ENCODE measurements at regions not wholly inside any gene's neighbourhood (a gene's known extent, or its start where the extent isn't known, plus 50 kb on each side); places are given as distances from the start of the nearest gene placed in this dataset.

DNA sequence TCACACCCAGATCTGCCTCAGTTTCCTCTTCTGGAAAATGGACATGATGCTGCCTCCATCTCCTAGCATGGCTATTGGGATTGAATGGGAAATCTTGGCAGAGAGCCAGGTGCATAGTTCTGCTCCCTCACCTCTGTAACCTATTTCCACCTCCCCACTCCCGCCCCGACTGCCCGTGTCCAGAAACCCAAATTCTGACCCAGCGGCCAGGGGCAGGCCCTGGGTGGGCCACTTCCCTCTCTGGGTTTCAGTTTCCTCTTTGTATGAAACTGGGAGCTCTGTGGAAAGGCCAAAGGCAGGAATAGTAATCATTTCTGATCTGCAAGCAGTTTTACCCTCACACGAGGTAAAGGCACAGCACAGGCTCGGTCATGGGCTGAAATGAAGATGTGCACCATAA is 74.1 kb upstream of the DUSP5 start:
- Histone ChIP-seq H3K4me3 (ENCODE audit: low read depth, low read length) (no peak overlapping the region), H3K9me3 (ENCODE audit: control insufficient read depth, insufficient read depth, low read depth, low read length) (no peaks in the 10 kb centered on the region), H3K36me3 (ENCODE audit: control insufficient read depth in 2 of 2, insufficient read depth in 1 of 2, low read length in 2 of 2) (no peaks in the 10 kb centered on the region), H3K27ac (ENCODE audit: extremely low read depth, low read depth, low read length) (no peak overlapping the region), H3K4me1 (ENCODE audit: control insufficient read depth, insufficient read depth, low read length) (peaks cover 3% of the 10 kb centered on the region; the same call in 1 of the 2 replicates)
- CTCF ChIA-PET = no interaction called here
- TF ChIP-seq BCL11A (tag by site-specific recombination; IDR thresholded peaks at IDR 0.05; ENCODE audit: low read depth) (no peak), ZNF560 (tag by site-specific recombination; IDR thresholded peaks at IDR 0.05; ENCODE audit: borderline replicate concordance) (no peak), ZNF791 (tag by site-specific recombination; IDR thresholded peaks at IDR 0.05) (no peak), ZNF610 (tag by site-specific recombination; IDR thresholded peaks at IDR 0.05; ENCODE audit: borderline replicate concordance) (no peak), ZNF266 (tag by site-specific recombination; IDR thresholded peaks at IDR 0.05; ENCODE audit: low read depth) (no peak), ZNF48 (tag by site-specific recombination; IDR thresholded peaks at IDR 0.05) (no peak), ZNF423 (tag by site-specific recombination; IDR thresholded peaks at IDR 0.05) (no peak)
- TF ChIP-seq, protein P1, sequence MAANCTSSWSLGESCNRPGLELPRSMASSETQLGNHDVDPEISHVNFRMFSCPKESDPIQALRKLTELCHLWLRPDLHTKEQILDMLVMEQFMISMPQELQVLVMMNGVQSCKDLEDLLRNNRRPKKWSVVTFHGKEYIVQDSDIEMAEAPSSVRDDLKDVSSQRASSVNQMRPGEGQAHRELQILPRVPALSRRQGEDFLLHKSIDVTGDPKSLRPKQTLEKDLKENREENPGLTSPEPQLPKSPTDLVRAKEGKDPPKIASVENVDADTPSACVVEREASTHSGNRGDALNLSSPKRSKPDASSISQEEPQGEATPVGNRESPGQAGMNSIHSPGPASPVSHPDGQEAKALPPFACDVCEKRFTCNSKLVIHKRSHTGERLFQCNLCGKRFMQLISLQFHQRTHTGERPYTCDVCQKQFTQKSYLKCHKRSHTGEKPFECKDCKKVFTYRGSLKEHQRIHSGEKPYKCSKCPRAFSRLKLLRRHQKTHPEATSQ (tag by site-specific recombination; IDR thresholded peaks at IDR 0.05) = no peak
- POLR2A ChIA-PET = no interaction called here

DNA sequence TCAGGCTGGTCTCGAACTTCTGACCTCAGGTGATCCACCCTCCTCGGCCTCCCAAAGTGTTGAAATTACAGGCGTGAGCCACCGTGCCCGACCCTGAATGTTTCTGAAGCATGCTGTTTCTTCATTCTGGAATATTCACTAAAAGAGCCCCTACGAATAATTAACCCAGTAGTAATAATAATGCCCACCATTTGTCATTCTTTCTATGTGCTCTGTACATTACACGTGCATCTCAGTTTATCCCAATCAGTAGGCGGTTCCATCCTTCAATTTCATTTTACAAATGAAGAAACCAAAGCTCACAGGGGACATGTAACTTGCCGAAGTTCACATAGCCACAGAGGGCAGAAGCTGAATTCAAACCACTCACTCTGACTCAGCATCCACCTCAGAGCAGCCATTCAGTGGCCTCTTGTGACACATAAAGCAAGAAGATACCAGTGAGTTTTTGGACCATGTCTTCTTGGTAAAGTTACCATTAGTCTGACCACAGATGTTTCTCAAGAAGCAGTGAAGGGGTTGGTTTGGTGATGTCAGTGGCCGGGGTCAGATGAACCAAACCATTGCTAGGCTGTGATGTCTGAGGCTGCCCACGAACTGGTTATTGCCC is 71.9 kb upstream of the DUSP5 start:
- H3K36me3 ChIP-seq (ENCODE audit: control insufficient read depth in 2 of 2, insufficient read depth in 1 of 2, low read length in 2 of 2) = no peaks in the 10 kb centered on the region
- ChIA-PET CTCF (no interaction called here), POLR2A (no interaction called here)
- no peak overlapping the region for H3K4me3 ChIP-seq (ENCODE audit: low read depth, low read length)
- H3K9me3 ChIP-seq (ENCODE audit: control insufficient read depth, insufficient read depth, low read depth, low read length) = no peaks in the 10 kb centered on the region
- H3K4me1 ChIP-seq (ENCODE audit: control insufficient read depth, insufficient read depth, low read length) = peaks cover 3% of the 10 kb centered on the region
- TF ChIP-seq GLI2 (tag by site-specific recombination; IDR thresholded peaks at IDR 0.05; ENCODE audit: borderline replicate concordance, low read depth) (no peak), ZNF791 (tag by site-specific recombination; IDR thresholded peaks at IDR 0.05) (no peak), SETDB1 (IDR thresholded peaks at IDR 0.05; ENCODE audit: insufficient read length, low read length) (no peak), KLF7 (tag by site-specific recombination; IDR thresholded peaks at IDR 0.05; ENCODE audit: borderline replicate concordance) (no peak), ZNF837 (tag by site-specific recombination; IDR thresholded peaks at IDR 0.05) (no peak), ZNF433 (tag by site-specific recombination; IDR thresholded peaks at IDR 0.05; ENCODE audit: low read depth) (no peak), ZNF302 (tag by site-specific recombination; IDR thresholded peaks at IDR 0.05; ENCODE audit: low read depth) (no peak), ZNF677 (tag by site-specific recombination; IDR thresholded peaks at IDR 0.05) (no peak), OSR2 (tag by site-specific recombination; IDR thresholded peaks at IDR 0.05) (no peak), ZNF19 (tag by site-specific recombination; IDR thresholded peaks at IDR 0.05; ENCODE audit: low read depth) (no peak)
- TF ChIP-seq, protein P2, sequence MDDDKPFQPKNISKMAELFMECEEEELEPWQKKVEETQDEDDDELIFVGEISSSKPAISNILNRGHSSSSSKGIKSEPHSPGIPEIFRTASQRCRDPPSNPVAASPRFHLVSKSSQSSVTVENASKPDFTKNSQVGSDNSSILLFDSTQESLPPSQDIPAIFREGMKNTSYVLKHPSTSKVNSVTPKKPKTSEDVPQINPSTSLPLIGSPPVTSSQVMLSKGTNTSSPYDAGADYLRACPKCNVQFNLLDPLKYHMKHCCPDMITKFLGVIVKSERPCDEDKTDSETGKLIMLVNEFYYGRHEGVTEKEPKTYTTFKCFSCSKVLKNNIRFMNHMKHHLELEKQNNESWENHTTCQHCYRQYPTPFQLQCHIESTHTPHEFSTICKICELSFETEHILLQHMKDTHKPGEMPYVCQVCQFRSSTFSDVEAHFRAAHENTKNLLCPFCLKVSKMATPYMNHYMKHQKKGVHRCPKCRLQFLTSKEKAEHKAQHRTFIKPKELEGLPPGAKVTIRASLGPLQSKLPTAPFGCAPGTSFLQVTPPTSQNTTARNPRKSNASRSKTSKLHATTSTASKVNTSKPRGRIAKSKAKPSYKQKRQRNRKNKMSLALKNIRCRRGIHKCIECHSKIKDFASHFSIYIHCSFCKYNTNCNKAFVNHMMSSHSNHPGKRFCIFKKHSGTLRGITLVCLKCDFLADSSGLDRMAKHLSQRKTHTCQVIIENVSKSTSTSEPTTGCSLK (tag by site-specific recombination; IDR thresholded peaks at IDR 0.05) = no peak
- TF ChIP-seq, protein P3, sequence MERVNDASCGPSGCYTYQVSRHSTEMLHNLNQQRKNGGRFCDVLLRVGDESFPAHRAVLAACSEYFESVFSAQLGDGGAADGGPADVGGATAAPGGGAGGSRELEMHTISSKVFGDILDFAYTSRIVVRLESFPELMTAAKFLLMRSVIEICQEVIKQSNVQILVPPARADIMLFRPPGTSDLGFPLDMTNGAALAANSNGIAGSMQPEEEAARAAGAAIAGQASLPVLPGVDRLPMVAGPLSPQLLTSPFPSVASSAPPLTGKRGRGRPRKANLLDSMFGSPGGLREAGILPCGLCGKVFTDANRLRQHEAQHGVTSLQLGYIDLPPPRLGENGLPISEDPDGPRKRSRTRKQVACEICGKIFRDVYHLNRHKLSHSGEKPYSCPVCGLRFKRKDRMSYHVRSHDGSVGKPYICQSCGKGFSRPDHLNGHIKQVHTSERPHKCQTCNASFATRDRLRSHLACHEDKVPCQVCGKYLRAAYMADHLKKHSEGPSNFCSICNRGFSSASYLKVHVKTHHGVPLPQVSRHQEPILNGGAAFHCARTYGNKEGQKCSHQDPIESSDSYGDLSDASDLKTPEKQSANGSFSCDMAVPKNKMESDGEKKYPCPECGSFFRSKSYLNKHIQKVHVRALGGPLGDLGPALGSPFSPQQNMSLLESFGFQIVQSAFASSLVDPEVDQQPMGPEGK (tag by site-specific recombination; IDR thresholded peaks at IDR 0.05) = no peak
- TF ChIP-seq, protein P4, sequence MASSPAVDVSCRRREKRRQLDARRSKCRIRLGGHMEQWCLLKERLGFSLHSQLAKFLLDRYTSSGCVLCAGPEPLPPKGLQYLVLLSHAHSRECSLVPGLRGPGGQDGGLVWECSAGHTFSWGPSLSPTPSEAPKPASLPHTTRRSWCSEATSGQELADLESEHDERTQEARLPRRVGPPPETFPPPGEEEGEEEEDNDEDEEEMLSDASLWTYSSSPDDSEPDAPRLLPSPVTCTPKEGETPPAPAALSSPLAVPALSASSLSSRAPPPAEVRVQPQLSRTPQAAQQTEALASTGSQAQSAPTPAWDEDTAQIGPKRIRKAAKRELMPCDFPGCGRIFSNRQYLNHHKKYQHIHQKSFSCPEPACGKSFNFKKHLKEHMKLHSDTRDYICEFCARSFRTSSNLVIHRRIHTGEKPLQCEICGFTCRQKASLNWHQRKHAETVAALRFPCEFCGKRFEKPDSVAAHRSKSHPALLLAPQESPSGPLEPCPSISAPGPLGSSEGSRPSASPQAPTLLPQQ (tag by site-specific recombination; IDR thresholded peaks at IDR 0.05) = no peak
- TF ChIP-seq, protein P5, sequence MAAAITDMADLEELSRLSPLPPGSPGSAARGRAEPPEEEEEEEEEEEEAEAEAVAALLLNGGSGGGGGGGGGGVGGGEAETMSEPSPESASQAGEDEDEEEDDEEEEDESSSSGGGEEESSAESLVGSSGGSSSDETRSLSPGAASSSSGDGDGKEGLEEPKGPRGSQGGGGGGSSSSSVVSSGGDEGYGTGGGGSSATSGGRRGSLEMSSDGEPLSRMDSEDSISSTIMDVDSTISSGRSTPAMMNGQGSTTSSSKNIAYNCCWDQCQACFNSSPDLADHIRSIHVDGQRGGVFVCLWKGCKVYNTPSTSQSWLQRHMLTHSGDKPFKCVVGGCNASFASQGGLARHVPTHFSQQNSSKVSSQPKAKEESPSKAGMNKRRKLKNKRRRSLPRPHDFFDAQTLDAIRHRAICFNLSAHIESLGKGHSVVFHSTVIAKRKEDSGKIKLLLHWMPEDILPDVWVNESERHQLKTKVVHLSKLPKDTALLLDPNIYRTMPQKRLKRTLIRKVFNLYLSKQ (tag by site-specific recombination; IDR thresholded peaks at IDR 0.05; ENCODE audit: borderline replicate concordance) = no peak
- TF ChIP-seq, protein P6, sequence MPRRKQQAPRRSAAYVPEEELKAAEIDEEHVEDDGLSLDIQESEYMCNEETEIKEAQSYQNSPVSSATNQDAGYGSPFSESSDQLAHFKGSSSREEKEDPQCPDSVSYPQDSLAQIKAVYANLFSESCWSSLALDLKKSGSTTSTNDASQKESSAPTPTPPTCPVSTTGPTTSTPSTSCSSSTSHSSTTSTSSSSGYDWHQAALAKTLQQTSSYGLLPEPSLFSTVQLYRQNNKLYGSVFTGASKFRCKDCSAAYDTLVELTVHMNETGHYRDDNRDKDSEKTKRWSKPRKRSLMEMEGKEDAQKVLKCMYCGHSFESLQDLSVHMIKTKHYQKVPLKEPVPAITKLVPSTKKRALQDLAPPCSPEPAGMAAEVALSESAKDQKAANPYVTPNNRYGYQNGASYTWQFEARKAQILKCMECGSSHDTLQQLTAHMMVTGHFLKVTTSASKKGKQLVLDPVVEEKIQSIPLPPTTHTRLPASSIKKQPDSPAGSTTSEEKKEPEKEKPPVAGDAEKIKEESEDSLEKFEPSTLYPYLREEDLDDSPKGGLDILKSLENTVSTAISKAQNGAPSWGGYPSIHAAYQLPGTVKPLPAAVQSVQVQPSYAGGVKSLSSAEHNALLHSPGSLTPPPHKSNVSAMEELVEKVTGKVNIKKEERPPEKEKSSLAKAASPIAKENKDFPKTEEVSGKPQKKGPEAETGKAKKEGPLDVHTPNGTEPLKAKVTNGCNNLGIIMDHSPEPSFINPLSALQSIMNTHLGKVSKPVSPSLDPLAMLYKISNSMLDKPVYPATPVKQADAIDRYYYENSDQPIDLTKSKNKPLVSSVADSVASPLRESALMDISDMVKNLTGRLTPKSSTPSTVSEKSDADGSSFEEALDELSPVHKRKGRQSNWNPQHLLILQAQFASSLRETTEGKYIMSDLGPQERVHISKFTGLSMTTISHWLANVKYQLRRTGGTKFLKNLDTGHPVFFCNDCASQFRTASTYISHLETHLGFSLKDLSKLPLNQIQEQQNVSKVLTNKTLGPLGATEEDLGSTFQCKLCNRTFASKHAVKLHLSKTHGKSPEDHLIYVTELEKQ (tag by site-specific recombination; IDR thresholded peaks at IDR 0.05; ENCODE audit: borderline replicate concordance) = no peak
- no peak overlapping the region for H3K27ac ChIP-seq (ENCODE audit: extremely low read depth, low read depth, low read length)
